ENCODE measurements at regions not wholly inside any gene's neighbourhood (a gene's known extent, or its start where the extent isn't known, plus 50 kb on each side); places are given as distances from the start of the nearest gene placed in this dataset.

- H3K36me3 ChIP-seq: no peaks in the 10 kb centered on the region
- in situ Hi-C loops (cut with MboI; ENCODE audit: low sequenced_read_pairs in 4 of 4): no loop called here
These were observed 427.4 kb downstream of the RAB28 start for GRCh38 chr4:13056630-13057189.

GRCh38 chr4:13054420-13054970 is 429.6 kb downstream of the RAB28 start:
- DNase-seq: no peak
- H3K27me3 ChIP-seq: no peaks in the 10 kb centered on the region
- peak; percentile 56 to 63 for ATAC-seq
- TF ChIP-seq POLR2A (IDR thresholded peaks at IDR 0.05): no peak
- TF ChIP-seq, protein P1, sequence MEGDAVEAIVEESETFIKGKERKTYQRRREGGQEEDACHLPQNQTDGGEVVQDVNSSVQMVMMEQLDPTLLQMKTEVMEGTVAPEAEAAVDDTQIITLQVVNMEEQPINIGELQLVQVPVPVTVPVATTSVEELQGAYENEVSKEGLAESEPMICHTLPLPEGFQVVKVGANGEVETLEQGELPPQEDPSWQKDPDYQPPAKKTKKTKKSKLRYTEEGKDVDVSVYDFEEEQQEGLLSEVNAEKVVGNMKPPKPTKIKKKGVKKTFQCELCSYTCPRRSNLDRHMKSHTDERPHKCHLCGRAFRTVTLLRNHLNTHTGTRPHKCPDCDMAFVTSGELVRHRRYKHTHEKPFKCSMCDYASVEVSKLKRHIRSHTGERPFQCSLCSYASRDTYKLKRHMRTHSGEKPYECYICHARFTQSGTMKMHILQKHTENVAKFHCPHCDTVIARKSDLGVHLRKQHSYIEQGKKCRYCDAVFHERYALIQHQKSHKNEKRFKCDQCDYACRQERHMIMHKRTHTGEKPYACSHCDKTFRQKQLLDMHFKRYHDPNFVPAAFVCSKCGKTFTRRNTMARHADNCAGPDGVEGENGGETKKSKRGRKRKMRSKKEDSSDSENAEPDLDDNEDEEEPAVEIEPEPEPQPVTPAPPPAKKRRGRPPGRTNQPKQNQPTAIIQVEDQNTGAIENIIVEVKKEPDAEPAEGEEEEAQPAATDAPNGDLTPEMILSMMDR (IDR thresholded peaks at IDR 0.05 in 4 of 5, conservative IDR thresholded peaks at IDR 0.05 in 1 of 5): no peak
- H3K27ac ChIP-seq: no peak overlapping the region
- no peaks in the 10 kb centered on the region for H3K4me1 ChIP-seq
- H3K36me3 ChIP-seq: no peaks in the 10 kb centered on the region
- no peak overlapping the region for H3K4me3 ChIP-seq
- in situ Hi-C loops (cut with MboI; ENCODE audit: low sequenced_read_pairs in 4 of 4) (no loop called here), intact Hi-C loops (cut with DNase I; ENCODE audit: low total_unique reads) (no loop called here)
- no peaks in the 10 kb centered on the region for H3K9me3 ChIP-seq

More at GRCh38 chr4:13056630-13057189, 427.4 kb downstream of the RAB28 start:
- H3K27me3 ChIP-seq: no peaks in the 10 kb centered on the region
- no peak overlapping the region for H3K4me3 ChIP-seq
- TF ChIP-seq, protein P1 (IDR thresholded peaks at IDR 0.05 in 4 of 5, conservative IDR thresholded peaks at IDR 0.05 in 1 of 5): no peak
- TF ChIP-seq POLR2A (IDR thresholded peaks at IDR 0.05): no peak
- ATAC-seq (no peak), DNase-seq (no peak)
- H3K9me3 ChIP-seq: no peaks in the 10 kb centered on the region
- no peaks in the 10 kb centered on the region for H3K4me1 ChIP-seq
- intact Hi-C loops (cut with DNase I; ENCODE audit: low total_unique reads): no loop called here
- H3K27ac ChIP-seq: no peak overlapping the region

DNA sequence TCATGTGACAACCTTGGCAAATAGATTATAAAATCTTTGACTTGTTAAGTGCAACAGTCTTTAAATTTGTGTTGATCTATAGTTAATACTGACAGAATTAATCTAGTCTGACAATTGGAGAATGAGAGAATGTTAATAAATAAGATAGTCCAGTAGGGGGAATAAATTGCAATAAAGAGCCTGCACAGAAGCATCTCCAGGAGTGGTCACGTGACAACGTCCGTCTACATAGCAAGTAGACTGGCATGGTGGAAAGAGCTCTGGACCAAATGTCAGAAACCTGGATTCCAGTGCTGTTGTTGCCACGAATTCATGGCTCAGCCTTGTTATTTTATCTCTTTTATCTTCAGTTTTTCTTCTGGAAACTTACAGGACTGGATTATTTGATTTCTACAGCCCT is 436.5 kb downstream of the RAB28 start:
- ATAC-seq (no peak), DNase-seq (no peak)
- TF ChIP-seq POLR2A (IDR thresholded peaks at IDR 0.05): no peak
- TF ChIP-seq, protein P1 (IDR thresholded peaks at IDR 0.05 in 4 of 5, conservative IDR thresholded peaks at IDR 0.05 in 1 of 5): no peak
- Histone ChIP-seq H3K27ac (no peak overlapping the region), H3K4me3 (no peak overlapping the region), H3K4me1 (no peaks in the 10 kb centered on the region), H3K27me3 (no peaks in the 10 kb centered on the region), H3K9me3 (no peaks in the 10 kb centered on the region), H3K36me3 (no peaks in the 10 kb centered on the region)
- intact Hi-C loops (cut with DNase I; ENCODE audit: low total_unique reads): no loop called here
- in situ Hi-C loops (cut with MboI; ENCODE audit: low sequenced_read_pairs in 4 of 4): no loop called here

DNA sequence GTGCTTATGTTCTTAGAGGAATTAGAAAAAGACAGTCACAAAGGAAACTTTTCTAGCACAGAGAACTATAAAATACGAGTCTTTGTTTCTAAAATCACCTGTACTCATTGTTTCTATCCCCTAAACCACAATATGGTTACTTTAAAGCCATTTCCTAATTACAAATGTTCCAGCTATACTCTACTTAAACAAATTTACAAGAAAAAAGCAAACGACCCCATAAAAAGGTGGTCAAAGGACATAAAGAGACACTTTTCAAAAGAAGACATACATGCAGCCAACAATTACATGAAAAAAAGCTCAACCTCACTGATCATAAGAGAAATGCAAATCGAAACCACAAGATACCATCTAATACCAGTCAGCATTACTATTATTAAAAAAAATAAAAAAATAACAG is 447.3 kb downstream of the RAB28 start:
- no peak overlapping the region for H3K27ac ChIP-seq
- intact Hi-C loops (cut with DNase I; ENCODE audit: low total_unique reads): no loop called here
- TF ChIP-seq POLR2A (IDR thresholded peaks at IDR 0.05): no peak
- TF ChIP-seq, protein P1 (IDR thresholded peaks at IDR 0.05 in 4 of 5, conservative IDR thresholded peaks at IDR 0.05 in 1 of 5): no peak

DNA sequence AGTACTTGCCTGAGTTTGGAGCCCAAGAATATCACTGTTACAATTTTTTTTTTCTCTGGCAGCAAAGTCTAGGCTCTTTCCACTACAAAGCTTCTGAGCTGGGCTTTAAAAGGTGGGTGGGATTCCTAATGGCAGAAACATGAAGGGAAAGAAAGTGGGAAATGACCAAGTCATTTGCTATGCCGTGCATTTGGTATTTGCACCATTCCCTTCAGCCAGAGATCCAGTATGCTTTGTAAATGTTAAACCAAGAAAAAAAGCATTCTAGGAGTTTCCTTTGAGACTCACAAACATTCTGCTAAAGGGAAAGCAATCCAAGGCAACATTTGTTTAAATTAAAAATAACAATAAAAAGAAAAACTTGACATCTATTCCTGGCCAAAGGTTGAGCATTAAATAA is 451.2 kb downstream of the RAB28 start:
- no peaks in the 10 kb centered on the region for H3K9me3 ChIP-seq
- H3K4me1 ChIP-seq: no peaks in the 10 kb centered on the region
- no peak overlapping the region for H3K27ac ChIP-seq
- H3K4me3 ChIP-seq: no peak overlapping the region
- intact Hi-C loops (cut with DNase I; ENCODE audit: low total_unique reads) (no loop called here), in situ Hi-C loops (cut with MboI; ENCODE audit: low sequenced_read_pairs in 4 of 4) (no loop called here)
- H3K36me3 ChIP-seq: no peaks in the 10 kb centered on the region
- no peak for TF ChIP-seq POLR2A (IDR thresholded peaks at IDR 0.05)
- TF ChIP-seq, protein P1 (IDR thresholded peaks at IDR 0.05 in 4 of 5, conservative IDR thresholded peaks at IDR 0.05 in 1 of 5): no peak
- DNase-seq: no peak
- ATAC-seq: no peak
- H3K27me3 ChIP-seq: no peaks in the 10 kb centered on the region

More for the DNA sequence above, 447.3 kb downstream of the RAB28 start:
- ATAC-seq: no peak
- H3K36me3 ChIP-seq: no peaks in the 10 kb centered on the region
- H3K4me1 ChIP-seq: no peaks in the 10 kb centered on the region
- no peaks in the 10 kb centered on the region for H3K27me3 ChIP-seq
- DNase-seq: no peak
- H3K9me3 ChIP-seq: no peaks in the 10 kb centered on the region
- no peak overlapping the region for H3K4me3 ChIP-seq
- in situ Hi-C loops (cut with MboI; ENCODE audit: low sequenced_read_pairs in 4 of 4): no loop called here
